ENCODE measurements at regions not wholly inside any gene's neighbourhood (a gene's known extent, or its start where the extent isn't known, plus 50 kb on each side); places are given as distances from the start of the nearest gene placed in this dataset.

GRCh38 chr3:30170681-30171438 is 435.5 kb upstream of the TGFBR2 start:
- DNase-seq = no peak

GRCh38 chr3:30174357-30174756 is 432.0 kb upstream of the TGFBR2 start:
- no peak for DNase-seq

DNA sequence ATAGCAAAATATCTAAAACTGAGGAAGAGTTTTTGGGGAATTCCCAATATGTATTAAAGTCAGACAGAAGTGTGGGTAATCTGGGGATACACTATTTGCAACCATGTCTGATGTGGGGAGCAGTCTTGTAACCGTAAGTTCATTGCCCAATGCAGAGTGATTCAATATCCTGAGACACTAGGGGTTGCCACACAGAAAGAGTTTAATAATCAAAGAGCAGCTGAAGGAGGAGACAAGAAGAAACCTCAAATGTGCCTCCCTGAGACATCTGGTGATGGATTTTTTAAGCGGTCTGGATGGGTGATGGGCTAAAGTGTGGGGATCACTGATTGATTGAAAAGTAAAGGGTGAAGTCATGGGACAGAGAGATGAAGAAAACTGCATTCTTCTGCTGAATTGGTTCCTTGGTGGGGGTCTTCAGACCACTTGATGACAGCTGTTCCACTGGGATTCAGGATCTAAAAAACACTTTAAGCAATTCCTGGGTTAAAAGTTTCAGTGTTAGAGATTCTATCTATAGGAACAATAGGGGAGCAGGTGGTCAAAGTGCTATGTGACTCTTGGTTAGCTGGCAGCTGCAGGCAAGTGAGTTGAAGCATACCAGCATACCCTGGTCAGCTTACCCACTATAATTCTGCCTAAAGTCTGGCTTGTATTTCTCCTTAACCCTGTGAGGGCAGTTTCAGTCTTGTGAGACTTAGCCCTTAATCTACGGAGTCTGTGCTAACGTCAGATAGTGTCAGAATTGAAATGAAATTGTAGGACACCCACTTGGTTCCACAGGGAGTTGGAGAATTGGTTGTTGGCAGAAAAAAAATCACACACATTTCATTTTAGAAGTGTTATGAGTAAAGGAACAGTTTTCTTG is 425.9 kb upstream of the TGFBR2 start:
- no peak for DNase-seq

- no peak for DNase-seq
Measured at GRCh38 chr3:30181178-30181465, 425.3 kb upstream of the TGFBR2 start.

DNA sequence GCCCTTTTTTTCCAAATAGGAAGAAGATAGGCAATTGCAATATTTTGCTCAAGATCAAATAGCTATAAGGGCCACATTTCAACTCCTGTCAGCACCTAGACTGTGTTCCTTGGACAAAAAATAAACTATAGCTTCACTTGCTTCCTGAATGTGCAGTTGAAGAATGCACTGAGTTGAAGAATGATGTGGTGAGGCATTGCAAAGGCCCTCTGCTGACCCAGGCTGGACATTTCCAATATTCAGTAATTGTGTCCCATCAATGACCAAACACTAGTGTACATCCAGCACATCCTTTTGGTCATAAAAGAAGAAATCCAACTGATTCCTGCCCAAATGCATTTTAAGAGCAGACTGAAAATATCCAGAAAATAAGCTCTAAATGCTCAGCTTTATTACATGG is 424.8 kb upstream of the TGFBR2 start:
- DNase-seq = no peak

GRCh38 chr3:30183421-30183820 is 423.0 kb upstream of the TGFBR2 start:
- DNase-seq = no peak

- no peak for DNase-seq
Measured at GRCh38 chr3:30184091-30184810, 422.1 kb upstream of the TGFBR2 start.

GRCh38 chr3:30185872-30186271 is 420.5 kb upstream of the TGFBR2 start:
- DNase-seq = no peak

DNA sequence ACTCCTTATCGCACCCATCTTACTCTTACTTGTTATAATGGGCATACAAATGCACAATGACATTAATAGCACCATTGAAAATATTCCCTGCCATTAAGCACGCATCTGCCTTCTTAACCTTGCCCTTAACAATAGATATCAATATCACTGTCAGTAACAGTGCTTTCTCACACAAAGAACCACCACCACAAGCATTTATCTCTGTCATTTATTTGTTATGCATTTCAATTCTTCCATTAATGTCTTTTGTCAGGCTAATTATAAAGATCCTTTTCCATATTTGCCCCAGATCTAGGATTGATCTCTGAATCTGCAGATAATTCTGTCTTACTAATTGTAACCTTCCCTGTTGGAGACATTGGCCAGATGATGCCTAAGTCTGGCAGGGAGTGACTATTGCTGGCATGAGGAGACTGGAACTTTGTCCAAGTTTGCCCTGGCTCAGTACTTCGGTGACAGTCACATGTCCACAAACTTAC is 419.6 kb upstream of the TGFBR2 start:
- no peak for DNase-seq

DNA sequence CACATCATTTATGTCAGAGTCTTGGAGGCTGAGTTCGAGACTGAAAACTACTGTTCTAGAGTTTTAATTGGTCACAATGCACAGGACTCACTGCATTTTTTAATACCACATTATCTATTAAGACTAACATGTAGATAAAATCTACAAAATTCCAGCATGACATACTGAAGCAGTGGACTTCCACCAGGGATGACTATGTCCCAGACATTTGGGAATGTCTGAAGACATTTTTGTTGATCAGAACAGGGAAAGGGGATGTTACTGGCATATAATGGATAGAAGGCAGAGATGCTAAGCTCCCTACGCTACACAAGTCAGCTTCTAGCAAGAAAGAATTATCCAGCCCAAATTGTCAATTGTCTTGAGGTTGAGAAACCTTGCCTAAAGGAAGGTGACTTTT is 419.0 kb upstream of the TGFBR2 start:
- no peak for DNase-seq

DNA sequence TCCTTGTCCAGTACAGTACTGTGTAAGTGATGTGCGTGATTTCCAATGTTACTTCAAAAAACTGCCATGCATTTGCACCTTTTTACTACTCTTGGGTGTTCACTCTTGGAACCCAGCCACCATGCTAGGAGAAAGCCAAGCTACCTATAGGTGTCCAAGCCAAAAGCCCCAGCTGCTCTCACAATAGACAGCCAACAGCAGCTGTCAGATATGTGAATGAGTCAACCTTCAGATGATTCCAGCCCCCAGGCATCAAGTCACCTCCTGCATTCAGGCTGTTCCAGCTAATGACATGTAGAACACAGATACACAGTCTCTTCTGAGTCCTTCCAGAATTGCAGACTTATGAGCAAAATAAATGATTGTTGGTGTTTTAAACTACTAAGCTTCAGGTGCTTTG is 417.7 kb upstream of the TGFBR2 start:
- DNase-seq = no peak

DNA sequence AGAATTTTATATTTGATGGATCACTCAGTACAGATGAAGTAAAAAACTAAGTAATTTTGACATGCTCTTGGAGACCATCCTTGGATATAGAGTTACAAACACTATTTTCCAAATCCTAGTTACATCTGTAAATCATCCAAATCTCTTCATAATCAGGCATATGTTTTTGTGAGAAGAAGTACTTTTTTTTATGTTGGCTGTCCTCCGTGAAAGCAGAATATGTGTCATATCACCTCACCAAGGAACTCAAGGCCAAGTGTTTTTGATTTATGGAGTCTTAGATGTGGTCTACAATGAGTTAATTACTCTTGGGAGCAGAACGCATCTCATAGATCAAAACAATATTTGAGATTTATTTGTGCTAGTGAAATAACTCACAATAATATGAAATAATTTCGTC is 416.5 kb upstream of the TGFBR2 start:
- no peak for DNase-seq

DNA sequence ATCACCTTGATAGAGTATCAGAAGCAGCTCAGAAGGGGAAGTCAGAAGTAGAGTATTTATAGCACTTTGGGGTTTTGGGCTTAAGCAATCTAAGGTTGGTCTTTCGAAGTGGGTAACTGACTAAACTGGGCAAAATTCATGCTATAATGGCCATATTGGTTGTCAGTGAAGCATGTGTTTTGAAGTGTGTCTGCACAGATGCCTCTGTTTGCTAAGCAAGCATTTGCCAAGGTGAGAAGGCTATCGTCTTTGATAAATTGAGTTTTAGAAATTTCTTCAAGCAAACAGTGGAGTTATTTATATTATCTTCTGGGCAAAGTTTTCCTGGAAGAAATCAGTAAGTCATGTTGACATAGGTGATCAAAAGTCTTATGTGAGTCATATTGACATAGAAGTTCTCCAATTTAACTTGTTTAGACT is 412.8 kb upstream of the TGFBR2 start:
- DNase-seq = no peak

DNA sequence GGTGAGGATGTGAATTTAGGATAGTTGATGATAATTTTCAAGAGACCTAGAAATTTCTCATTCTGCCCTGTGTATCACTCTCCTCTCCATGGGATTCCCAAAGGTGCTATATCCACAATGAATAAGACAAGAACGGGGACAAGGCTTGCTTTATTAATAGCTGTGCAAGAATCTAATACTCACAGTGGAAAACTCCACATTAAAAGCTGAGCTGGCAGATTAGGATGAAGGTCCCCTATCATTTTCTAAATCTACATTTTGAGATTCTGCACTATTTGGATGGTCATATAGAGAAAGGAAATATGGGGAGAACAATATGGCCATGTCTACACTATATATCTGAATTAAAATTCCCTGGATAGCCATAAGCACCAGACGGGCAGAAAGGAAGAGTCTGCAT is 411.0 kb upstream of the TGFBR2 start:
- DNase-seq = no peak

DNA sequence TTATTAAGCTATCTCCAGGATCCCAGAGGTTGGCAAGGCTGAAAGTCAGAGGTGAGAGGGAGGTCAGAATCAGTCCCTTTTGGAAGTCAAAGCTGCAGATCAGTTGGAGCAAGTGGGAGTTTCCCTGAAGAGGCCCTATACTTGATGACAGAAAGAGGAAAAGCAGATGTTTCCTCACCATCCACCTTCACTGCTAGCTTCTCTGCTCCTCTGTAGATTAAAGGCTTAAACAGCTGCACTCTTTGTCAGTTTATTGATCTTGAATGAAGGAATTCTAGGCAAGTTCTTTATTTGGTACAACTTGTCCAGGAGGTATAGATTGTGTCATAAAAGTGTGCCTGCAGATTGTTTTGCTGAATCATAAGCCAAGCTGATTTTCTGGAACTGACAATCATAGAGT is 408.2 kb upstream of the TGFBR2 start:
- DNase-seq = no peak

DNA sequence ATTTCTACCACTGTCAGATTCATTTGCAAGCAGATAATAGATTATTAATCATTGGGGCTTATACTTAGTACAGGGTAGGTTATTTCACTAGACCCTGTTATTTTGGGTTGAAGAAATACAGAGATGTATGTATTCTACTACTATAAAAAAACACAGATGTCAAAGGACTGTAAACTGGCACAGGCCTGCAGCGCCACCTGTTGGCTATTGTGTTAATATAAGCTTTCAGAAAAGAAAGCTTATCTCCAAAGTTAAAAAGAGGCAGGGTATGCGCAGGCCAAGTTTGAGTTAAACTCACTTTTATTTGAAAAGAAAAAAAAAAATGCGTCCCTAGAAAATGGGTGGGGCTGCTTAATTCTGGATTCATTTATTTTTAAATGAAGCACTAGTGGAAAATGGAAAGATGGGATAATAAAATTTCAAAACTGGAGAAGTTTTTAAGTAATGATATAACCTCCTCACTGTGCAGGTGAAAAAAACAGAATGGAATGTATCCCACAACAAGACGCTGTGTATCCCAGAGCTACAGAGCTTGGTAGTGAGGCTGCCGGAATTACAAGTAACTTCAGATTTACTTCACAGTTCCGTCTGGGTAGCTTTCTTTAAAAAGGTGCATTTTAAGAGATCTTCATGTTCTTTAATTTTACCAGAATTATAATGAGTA is 407.2 kb upstream of the TGFBR2 start:
- no peak for DNase-seq

DNA sequence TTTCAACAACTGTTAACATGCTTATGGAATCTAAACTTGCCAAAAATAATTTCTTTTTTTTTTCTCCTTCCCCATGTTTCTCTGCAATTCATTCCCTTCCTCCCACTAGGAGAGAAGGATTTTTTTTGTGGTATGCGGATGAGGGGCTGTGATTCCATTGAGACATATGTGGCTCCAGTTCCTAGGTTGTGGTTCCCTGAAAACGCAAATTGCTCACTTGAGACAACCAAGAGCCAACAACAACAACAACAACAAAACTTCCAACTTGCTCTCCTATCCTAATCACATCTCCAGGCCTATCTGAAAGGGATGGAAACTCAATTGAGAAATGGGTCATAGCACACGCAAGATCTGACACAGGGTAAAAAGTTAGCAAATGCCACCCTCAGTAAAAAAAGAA is 406.5 kb upstream of the TGFBR2 start:
- DNase-seq = no peak

GRCh38 chr3:30201715-30202114 is 404.7 kb upstream of the TGFBR2 start:
- DNase-seq = no peak

GRCh38 chr3:30203301-30203700 is 403.1 kb upstream of the TGFBR2 start:
- DNase-seq = no peak

GRCh38 chr3:30204126-30204525 is 402.3 kb upstream of the TGFBR2 start:
- DNase-seq = no peak

GRCh38 chr3:30206051-30206450 is 400.4 kb upstream of the TGFBR2 start:
- DNase-seq = no peak

GRCh38 chr3:30221619-30222018 is 384.8 kb upstream of the TGFBR2 start:
- DNase-seq = no peak

DNA sequence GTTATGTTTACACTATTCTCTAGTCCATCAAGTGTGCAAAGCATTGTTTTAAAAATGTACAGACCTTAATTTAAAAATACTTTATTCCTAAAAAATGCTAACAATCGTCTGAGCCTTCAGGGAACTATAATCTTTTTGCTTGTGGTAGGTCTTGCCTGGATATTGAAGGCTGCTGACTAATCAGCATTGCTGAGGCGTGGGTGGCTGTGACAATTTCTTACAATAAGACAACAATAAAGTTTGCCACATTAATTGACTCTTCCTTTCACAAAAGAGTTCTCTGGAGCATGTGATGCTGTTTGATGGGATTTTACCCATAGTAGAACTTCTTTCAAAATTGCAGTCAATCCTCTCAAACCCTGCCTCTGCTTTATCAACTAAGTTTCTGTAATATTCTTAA is 384.0 kb upstream of the TGFBR2 start:
- DNase-seq = no peak
